GM10266 (cell line): ENCODE measurements at regions not wholly inside any gene's neighbourhood (a gene's known extent, or its start where the extent isn't known, plus 50 kb on each side); places are given as distances from the start of the nearest gene placed in this dataset.

Experiments
- DNase-seq: peaks from one replicate; pipeline ENCODE4 v3.0.0; 2012; ENCODE audit errors: extremely low spot score
- CTCF ChIP-seq: IDR thresholded peaks from 2 replicates; pipeline ENCODE4 v1.5.1; 2012; ENCODE audit warnings: mild to moderate bottlenecking, low read depth; ENCODE audit not compliant: control insufficient read depth, insufficient read depth; ENCODE audit errors: missing control alignments

GRCh38 chr2:16584824-16585540 lies 80.7 kb downstream of the CYRIA start:
- DNase-seq, result no peak

GRCh38 chr2:16584084-16584483 lies 81.5 kb downstream of the CYRIA start:
- no peak for TF ChIP-seq CTCF
- no peak for DNase-seq

More at GRCh38 chr2:16584824-16585540, 80.7 kb downstream of the CYRIA start:
- TF ChIP-seq CTCF, result no peak

GRCh38 chr2:16581241-16581640 lies 84.4 kb downstream of the CYRIA start:
- no peak for TF ChIP-seq CTCF
- no peak for DNase-seq

GRCh38 chr2:16578081-16578480 lies 87.6 kb downstream of the CYRIA start:
- no peak for TF ChIP-seq CTCF

GRCh38 chr2:16570516-16570915 lies 95.1 kb downstream of the CYRIA start:
- no peak for TF ChIP-seq CTCF
- no peak for DNase-seq

More at GRCh38 chr2:16578081-16578480, 87.6 kb downstream of the CYRIA start:
- DNase-seq, result no peak

GRCh38 chr2:16568998-16569784 lies 96.4 kb downstream of the CYRIA start:
- no peak for TF ChIP-seq CTCF
- DNase-seq, result no peak

- TF ChIP-seq CTCF, result no peak
Measured at GRCh38 chr2:16566701-16567100, 98.9 kb downstream of the CYRIA start.

More at GRCh38 chr2:16566701-16567100, 98.9 kb downstream of the CYRIA start:
- no peak for DNase-seq
